Activated naive CD8-positive, alpha-beta T cell treated with anti-CD3 and anti-CD28 coated beads, Interleukin-2, amount 50 U/mL, for 16 hours (primary cell): ENCODE measurements at regions not wholly inside any gene's neighbourhood (a gene's known extent, or its start where the extent isn't known, plus 50 kb on each side); places are given as distances from the start of the nearest gene placed in this dataset.

Experiments
- DNase-seq: peaks from one replicate; pipeline ENCODE4 v3.0.0-alpha.2; 2020; ENCODE audit warnings: low read depth, low spot score

GRCh38 chr2:217478831-217479455, 523.9 kb downstream of the TNS1 start:
- DNase-seq: no peak

- no peak for DNase-seq
Observed at GRCh38 chr2:217477583-217477982, 525.2 kb downstream of the TNS1 start.

GRCh38 chr2:217475791-217476190, 527.0 kb downstream of the TNS1 start:
- DNase-seq: no peak

GRCh38 chr2:217475101-217475500, 527.7 kb downstream of the TNS1 start:
- no peak for DNase-seq

- no peak for DNase-seq
Observed at GRCh38 chr2:217471319-217471718, 531.5 kb downstream of the TNS1 start.

GRCh38 chr2:217469203-217469810, 533.5 kb downstream of the TNS1 start:
- DNase-seq: no peak

GRCh38 chr2:217468042-217468830, 534.6 kb downstream of the TNS1 start:
- DNase-seq: no peak

GRCh38 chr2:217467331-217467730, 535.5 kb downstream of the TNS1 start:
- no peak for DNase-seq

GRCh38 chr2:217466805-217467204, 536.0 kb downstream of the TNS1 start:
- no peak for DNase-seq

GRCh38 chr2:217466104-217466503, 536.7 kb downstream of the TNS1 start:
- no peak for DNase-seq

- no peak for DNase-seq
Observed at GRCh38 chr2:217465100-217465499, 537.7 kb downstream of the TNS1 start.

GRCh38 chr2:217463402-217464075, 539.3 kb downstream of the TNS1 start:
- no peak for DNase-seq

- DNase-seq: no peak
Observed at GRCh38 chr2:217462121-217462520, 540.7 kb downstream of the TNS1 start.

GRCh38 chr2:217461674-217462073, 541.1 kb downstream of the TNS1 start:
- no peak for DNase-seq

GRCh38 chr2:217459680-217460405, 543.0 kb downstream of the TNS1 start:
- no peak for DNase-seq

GRCh38 chr2:217459016-217459415, 543.8 kb downstream of the TNS1 start:
- DNase-seq: no peak

GRCh38 chr2:217456016-217456415, 546.8 kb downstream of the TNS1 start:
- DNase-seq: no peak

- no peak for DNase-seq
Observed at GRCh38 chr2:217452928-217453327, 549.9 kb downstream of the TNS1 start.

GRCh38 chr2:217451666-217452065, 551.1 kb downstream of the TNS1 start:
- DNase-seq: no peak

GRCh38 chr2:217449444-217449843, 553.4 kb downstream of the TNS1 start:
- no peak for DNase-seq

GRCh38 chr2:217448860-217449259, 553.9 kb downstream of the TNS1 start:
- DNase-seq: no peak

- no peak for DNase-seq
Observed at GRCh38 chr2:217445723-217446122, 557.1 kb downstream of the TNS1 start.
